GM12865 (cell line): ENCODE measurements at regions not wholly inside any gene's neighbourhood (a gene's known extent, or its start where the extent isn't known, plus 50 kb on each side); places are given as distances from the start of the nearest gene placed in this dataset.

Source experiments
- DNase-seq: peaks from one replicate; pipeline ENCODE4 v3.0.0; 2010; ENCODE audit warnings: low read depth
- H3K4me3 ChIP-seq: 2 replicates; pipeline ENCODE4 v1.5.1; 2011; ENCODE audit warnings: mild to moderate bottlenecking, low read depth, low read length, control low read depth
- CTCF ChIP-seq: IDR thresholded peaks from 2 replicates; pipeline ENCODE4 v1.5.1; 2011; ENCODE audit warnings: low read length, control low read depth, low read depth, inconsistent platforms; ENCODE audit not compliant: insufficient read depth; ENCODE audit errors: missing control alignments

- H3K4me3 ChIP-seq = no peak overlapping the region
- no peak for DNase-seq
- TF ChIP-seq CTCF = no peak
These were observed 436.4 kb downstream of the BCOR start for GRCh38 chrX:39661116-39661907.

GRCh38 chrX:39665830-39666518 lies 431.8 kb downstream of the BCOR start:
- no peak overlapping the region for H3K4me3 ChIP-seq
- no peak for TF ChIP-seq CTCF
- no peak for DNase-seq

GRCh38 chrX:39667191-39667590 lies 430.6 kb downstream of the BCOR start:
- no peak overlapping the region for H3K4me3 ChIP-seq
- TF ChIP-seq CTCF = no peak
- DNase-seq = no peak

- H3K4me3 ChIP-seq = no peak overlapping the region
- DNase-seq = no peak
- no peak for TF ChIP-seq CTCF
These were observed 429.8 kb downstream of the BCOR start for GRCh38 chrX:39667736-39668482.

GRCh38 chrX:39669668-39670067 lies 428.1 kb downstream of the BCOR start:
- no peak for TF ChIP-seq CTCF
- DNase-seq = no peak
- H3K4me3 ChIP-seq = no peak overlapping the region

- TF ChIP-seq CTCF = no peak
- DNase-seq = no peak
- no peak overlapping the region for H3K4me3 ChIP-seq
These were observed 427.5 kb downstream of the BCOR start for GRCh38 chrX:39670281-39670680.
